GM12878 (cell line): ENCODE measurements at regions not wholly inside any gene's neighbourhood (a gene's known extent, or its start where the extent isn't known, plus 50 kb on each side); places are given as distances from the start of the nearest gene placed in this dataset.

Source experiments
- ATAC-seq: fragments of 200-7000 bp; cut with Tn5 transposase; 3 replicates; pipeline ENCODE4 v1.9.1; 2020; ENCODE audit warnings: mild to moderate bottlenecking, moderate library complexity
- BruUV-seq: library from RNA; stranded (reverse); fragments of 400-500 nt; replicated peaks from 2 replicates; lab custom pipeline; 2021; lab: Mats Ljungman, UMichigan
- CTCF ChIA-PET: fragments of 300-600 bp; sonication (Branson Sonifier 250); formaldehyde crosslinking; extraction: SDS; loops from one replicate; lab custom pipeline; 2021; ENCODE audit warnings: inconsistent platforms; lab: Yijun Ruan, JAX
- POLR2A ChIA-PET: fragments of 350-600 bp; formaldehyde crosslinking; extraction: SDS; loops from one replicate; lab custom pipeline; 2021; ENCODE audit warnings: inconsistent platforms; lab: Charles Lee
- RAD21 ChIA-PET: fragments of 300-600 bp; sonication (Branson Sonifier 250); formaldehyde crosslinking; loops from one replicate; lab custom pipeline; 2023; ENCODE audit warnings: antibody characterized with exemption; ENCODE audit not compliant: unreplicated experiment; lab: Charles Lee
- SMC1A ChIA-PET: fragments of 300-600 bp; sonication (Branson Sonifier 250); formaldehyde crosslinking; loops from one replicate; lab custom pipeline; 2023; ENCODE audit not compliant: unreplicated experiment, uncharacterized antibody; lab: Charles Lee
- DNase-seq: peaks from one replicate; pipeline ENCODE4 v3.0.0-alpha.2; 2011; ENCODE audit warnings: low read depth, low spot score
- FAIRE-seq: peaks from 3 replicates; lab custom pipeline; 2011; peaks lifted over from hg19 to GRCh38; lab: Jason Lieb, UNC
- H2AFZ ChIP-seq: 2 replicates; pipeline ENCODE4 v1.6.0; 2011; ENCODE audit warnings: low read depth, low read length, control low read depth; ENCODE audit not compliant: control insufficient read depth
- H3K27ac ChIP-seq: 2 replicates; pipeline ENCODE4 v1.5.1; 2011; ENCODE audit warnings: control low read depth; ENCODE audit not compliant: control insufficient read depth, insufficient read depth
- H3K27me3 ChIP-seq, 2 experiments: replicated peaks in 1 of 2; 2 replicates each; pipeline versions ENCODE4 v1.6.0 to v1.6.1; 2011; ENCODE audit warnings: low read length in 1 of 2; ENCODE audit not compliant: control insufficient read depth in 2 of 2, insufficient read depth in 2 of 2
- H3K36me3 ChIP-seq, 2 experiments: 2 replicates each; pipeline ENCODE4 v1.5.1; 2011; ENCODE audit warnings: low read length in 1 of 2; ENCODE audit not compliant: control insufficient read depth in 2 of 2, insufficient read depth in 2 of 2
- H3K4me1 ChIP-seq: 2 replicates; pipeline ENCODE4 v1.6.1; 2011; ENCODE audit warnings: mild to moderate bottlenecking, low read length, moderate library complexity, mixed read lengths; ENCODE audit not compliant: control insufficient read depth, insufficient read depth
- H3K4me2 ChIP-seq: 2 replicates; pipeline ENCODE4 v1.6.0; 2011; ENCODE audit warnings: control low read depth; ENCODE audit not compliant: control insufficient read depth, insufficient read depth
- H3K4me3 ChIP-seq: fragments of 200-600 bp; sonication (generic); 2 replicates; pipeline ENCODE4 v1.5.1; 2016
- H3K79me2 ChIP-seq: 2 replicates; pipeline ENCODE4 v1.6.0; 2011; ENCODE audit warnings: low read length; ENCODE audit not compliant: control insufficient read depth, insufficient read depth
- H3K9ac ChIP-seq: 2 replicates; pipeline ENCODE4 v1.8.0; 2011; ENCODE audit warnings: low read length, control low read depth, mixed read lengths; ENCODE audit not compliant: control insufficient read depth, insufficient read depth
- H3K9me3 ChIP-seq: replicated peaks from 3 replicates; pipeline ENCODE4 v1.5.1; 2011; ENCODE audit warnings: mild to moderate bottlenecking, low read length; ENCODE audit not compliant: control insufficient read depth, insufficient read depth
- H4K20me1 ChIP-seq: 2 replicates; pipeline ENCODE4 v1.6.0; 2011; ENCODE audit not compliant: control insufficient read depth, insufficient read depth
- ATF7 ChIP-seq: fragments of 450-650 bp; IDR thresholded peaks from 2 replicates; pipeline ENCODE4 v1.6.1; 2016; ENCODE audit warnings: low read depth, mild to moderate bottlenecking
- CHD4 ChIP-seq: fragments of 200-600 bp; sonication (generic); IDR thresholded peaks from 2 replicates; pipeline ENCODE4 v1.6.1; 2016; ENCODE audit warnings: mild to moderate bottlenecking
- ETV6 ChIP-seq, 2 experiments: fragments of 450-650 bp in 1 of 2; IDR thresholded peaks in 1 of 2; conservative IDR thresholded peaks in 1 of 2; 2 replicates each; pipeline ENCODE4 v1.6.1; 2014; ENCODE audit warnings: antibody characterized with exemption in 1 of 2, borderline replicate concordance in 1 of 2, low read depth in 1 of 2, mild to moderate bottlenecking in 1 of 2, moderate library complexity in 1 of 2
- FOS ChIP-seq: IDR thresholded peaks from 3 replicates; pipeline ENCODE4 v1.6.1; 2011; ENCODE audit warnings: borderline replicate concordance; ENCODE audit not compliant: insufficient read length; ENCODE audit errors: extremely low read depth
- FOXK2 ChIP-seq: fragments of 450-650 bp; IDR thresholded peaks from 2 replicates; pipeline ENCODE4 v1.6.1; 2017; ENCODE audit warnings: mild to moderate bottlenecking, moderate library complexity
- GABPA ChIP-seq: IDR thresholded peaks from 2 replicates; pipeline ENCODE4 v1.6.1; 2014; ENCODE audit warnings: antibody characterized with exemption, low read depth, mild to moderate bottlenecking, inconsistent platforms
- HDAC2 ChIP-seq: fragments of 200-600 bp; sonication (generic); IDR thresholded peaks from 2 replicates; pipeline ENCODE4 v1.6.1; 2017
- MEF2A ChIP-seq: IDR thresholded peaks from 2 replicates; pipeline ENCODE4 v1.6.1; 2011; ENCODE audit warnings: low read depth, mild to moderate bottlenecking, low read length, moderate library complexity; ENCODE audit not compliant: insufficient read depth
- MTA2 ChIP-seq: fragments of 450-650 bp; IDR thresholded peaks from 2 replicates; pipeline ENCODE4 v1.6.1; 2016; ENCODE audit warnings: low read depth, mild to moderate bottlenecking, moderate library complexity
- MYC ChIP-seq: IDR thresholded peaks from 2 replicates; pipeline ENCODE4 v1.6.1; 2011; ENCODE audit warnings: mild to moderate bottlenecking, low read length, moderate library complexity, inconsistent platforms; ENCODE audit not compliant: insufficient read depth, insufficient replicate concordance, insufficient read length, severe bottlenecking
- PAX8 ChIP-seq: fragments of 450-650 bp; IDR thresholded peaks from 2 replicates; pipeline ENCODE4 v1.6.1; 2017; ENCODE audit warnings: mild to moderate bottlenecking, moderate library complexity
- SMC3 ChIP-seq: IDR thresholded peaks from 2 replicates; pipeline ENCODE4 v1.6.1; 2011; ENCODE audit warnings: low read length, improper control_type of control experiment, borderline replicate concordance
- YBX1 ChIP-seq: fragments of 450-650 bp; IDR thresholded peaks from 2 replicates; pipeline ENCODE4 v1.6.1; 2016; ENCODE audit warnings: antibody characterized with exemption
- ZNF217 ChIP-seq: fragments of 450-650 bp; IDR thresholded peaks from 2 replicates; pipeline ENCODE4 v1.6.1; 2017; ENCODE audit warnings: antibody characterized with exemption, mild to moderate bottlenecking
- WGBS: methylation state at CpG from one replicate; pipeline ENCODE4 v1.1.6; 2016; ENCODE audit warnings: low lambda C conversion rate; ENCODE audit not compliant: insufficient replicate concordance, insufficient coverage; ENCODE audit errors: missing lambda C conversion rate; 5-methylcytosine and 5-hydroxymethylcytosine counted together
- in situ Hi-C: fragments of 300-500 bp; cut with MboI; formaldehyde crosslinking; loops from 9 replicates; pipeline ENCODE4 v1.14.3; 2018; ENCODE audit warnings: mixed read lengths
- intact Hi-C: fragments of 100-400 bp; cut with micrococcal nuclease; formaldehyde crosslinking; loops from one replicate; pipeline ENCODE4 v1.14.2; 2022; ENCODE audit not compliant: unreplicated experiment
- TF ChIP-seq, protein P1 (sequence below): IDR thresholded peaks from 2 replicates; pipeline ENCODE4 v1.6.1; 2012; ENCODE audit warnings: low read length, inconsistent platforms
- TF ChIP-seq, protein P2 (sequence below): fragments of 450-650 bp; IDR thresholded peaks from 2 replicates; pipeline ENCODE4 v1.6.1; 2016; ENCODE audit warnings: mild to moderate bottlenecking
- TF ChIP-seq, protein P3 (sequence below): fragments of 150-350 bp; IDR thresholded peaks from 2 replicates; pipeline ENCODE4 v1.6.1; 2016; ENCODE audit warnings: low read depth, low read length
- TF ChIP-seq, protein P4 (sequence below): IDR thresholded peaks from 2 replicates; pipeline ENCODE4 v1.6.1; 2011; ENCODE audit warnings: low read depth, mild to moderate bottlenecking, low read length, moderate library complexity, borderline replicate concordance; ENCODE audit errors: extremely low read depth

DNA sequence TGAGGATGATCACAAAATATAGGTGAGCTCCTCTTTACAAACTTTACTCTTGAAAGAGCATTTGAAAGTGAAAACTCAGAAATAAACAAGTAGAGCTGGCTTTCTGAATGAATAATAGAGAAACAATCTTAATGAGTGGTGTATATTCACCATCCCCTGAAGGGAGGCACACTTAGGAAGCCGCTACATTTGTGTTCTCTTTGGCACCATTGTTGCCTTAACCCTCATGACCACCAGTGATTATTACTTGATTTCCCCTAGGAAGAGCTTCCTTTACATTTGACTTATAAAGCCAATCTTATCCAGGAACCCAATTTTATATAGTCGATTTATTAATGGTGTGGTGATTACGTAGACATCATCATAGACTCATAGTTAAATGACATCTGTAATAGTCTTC is 883.9 kb downstream of the TBL1XR1 start:
- H3K4me1 ChIP-seq = no peaks in the 10 kb centered on the region
- H3K36me3 ChIP-seq = no peaks in the 10 kb centered on the region
- H3K4me3 ChIP-seq = no peak overlapping the region
- H3K9ac ChIP-seq = no peak overlapping the region
- H3K79me2 ChIP-seq = no peaks in the 10 kb centered on the region
- ChIA-PET RAD21 (no interaction called here), POLR2A (no interaction called here), SMC1A (interaction anchor here (1.1 kb wide), 1 partner anchor 12 kb away, joined by 4 read pairs; no protein-coding TSS in a partner anchor), CTCF (no interaction called here)
- TF ChIP-seq, protein P1, sequence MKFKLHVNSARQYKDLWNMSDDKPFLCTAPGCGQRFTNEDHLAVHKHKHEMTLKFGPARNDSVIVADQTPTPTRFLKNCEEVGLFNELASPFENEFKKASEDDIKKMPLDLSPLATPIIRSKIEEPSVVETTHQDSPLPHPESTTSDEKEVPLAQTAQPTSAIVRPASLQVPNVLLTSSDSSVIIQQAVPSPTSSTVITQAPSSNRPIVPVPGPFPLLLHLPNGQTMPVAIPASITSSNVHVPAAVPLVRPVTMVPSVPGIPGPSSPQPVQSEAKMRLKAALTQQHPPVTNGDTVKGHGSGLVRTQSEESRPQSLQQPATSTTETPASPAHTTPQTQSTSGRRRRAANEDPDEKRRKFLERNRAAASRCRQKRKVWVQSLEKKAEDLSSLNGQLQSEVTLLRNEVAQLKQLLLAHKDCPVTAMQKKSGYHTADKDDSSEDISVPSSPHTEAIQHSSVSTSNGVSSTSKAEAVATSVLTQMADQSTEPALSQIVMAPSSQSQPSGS = no peak
- TF ChIP-seq PAX8 = no peak
- no peak for TF ChIP-seq MEF2A
- no peak for TF ChIP-seq HDAC2
- TF ChIP-seq, protein P2, sequence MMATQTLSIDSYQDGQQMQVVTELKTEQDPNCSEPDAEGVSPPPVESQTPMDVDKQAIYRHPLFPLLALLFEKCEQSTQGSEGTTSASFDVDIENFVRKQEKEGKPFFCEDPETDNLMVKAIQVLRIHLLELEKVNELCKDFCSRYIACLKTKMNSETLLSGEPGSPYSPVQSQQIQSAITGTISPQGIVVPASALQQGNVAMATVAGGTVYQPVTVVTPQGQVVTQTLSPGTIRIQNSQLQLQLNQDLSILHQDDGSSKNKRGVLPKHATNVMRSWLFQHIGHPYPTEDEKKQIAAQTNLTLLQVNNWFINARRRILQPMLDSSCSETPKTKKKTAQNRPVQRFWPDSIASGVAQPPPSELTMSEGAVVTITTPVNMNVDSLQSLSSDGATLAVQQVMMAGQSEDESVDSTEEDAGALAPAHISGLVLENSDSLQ = no peak
- TF ChIP-seq, protein P3, sequence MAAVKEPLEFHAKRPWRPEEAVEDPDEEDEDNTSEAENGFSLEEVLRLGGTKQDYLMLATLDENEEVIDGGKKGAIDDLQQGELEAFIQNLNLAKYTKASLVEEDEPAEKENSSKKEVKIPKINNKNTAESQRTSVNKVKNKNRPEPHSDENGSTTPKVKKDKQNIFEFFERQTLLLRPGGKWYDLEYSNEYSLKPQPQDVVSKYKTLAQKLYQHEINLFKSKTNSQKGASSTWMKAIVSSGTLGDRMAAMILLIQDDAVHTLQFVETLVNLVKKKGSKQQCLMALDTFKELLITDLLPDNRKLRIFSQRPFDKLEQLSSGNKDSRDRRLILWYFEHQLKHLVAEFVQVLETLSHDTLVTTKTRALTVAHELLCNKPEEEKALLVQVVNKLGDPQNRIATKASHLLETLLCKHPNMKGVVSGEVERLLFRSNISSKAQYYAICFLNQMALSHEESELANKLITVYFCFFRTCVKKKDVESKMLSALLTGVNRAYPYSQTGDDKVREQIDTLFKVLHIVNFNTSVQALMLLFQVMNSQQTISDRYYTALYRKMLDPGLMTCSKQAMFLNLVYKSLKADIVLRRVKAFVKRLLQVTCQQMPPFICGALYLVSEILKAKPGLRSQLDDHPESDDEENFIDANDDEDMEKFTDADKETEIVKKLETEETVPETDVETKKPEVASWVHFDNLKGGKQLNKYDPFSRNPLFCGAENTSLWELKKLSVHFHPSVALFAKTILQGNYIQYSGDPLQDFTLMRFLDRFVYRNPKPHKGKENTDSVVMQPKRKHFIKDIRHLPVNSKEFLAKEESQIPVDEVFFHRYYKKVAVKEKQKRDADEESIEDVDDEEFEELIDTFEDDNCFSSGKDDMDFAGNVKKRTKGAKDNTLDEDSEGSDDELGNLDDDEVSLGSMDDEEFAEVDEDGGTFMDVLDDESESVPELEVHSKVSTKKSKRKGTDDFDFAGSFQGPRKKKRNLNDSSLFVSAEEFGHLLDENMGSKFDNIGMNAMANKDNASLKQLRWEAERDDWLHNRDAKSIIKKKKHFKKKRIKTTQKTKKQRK = no peak
- TF ChIP-seq ATF7 = no peak
- TF ChIP-seq YBX1 = no peak
- TF ChIP-seq ZNF217 = no peak
- no peak for TF ChIP-seq MYC
- TF ChIP-seq SMC3 = no peak
- TF ChIP-seq, protein P4, sequence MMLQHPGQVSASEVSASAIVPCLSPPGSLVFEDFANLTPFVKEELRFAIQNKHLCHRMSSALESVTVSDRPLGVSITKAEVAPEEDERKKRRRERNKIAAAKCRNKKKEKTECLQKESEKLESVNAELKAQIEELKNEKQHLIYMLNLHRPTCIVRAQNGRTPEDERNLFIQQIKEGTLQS = no peak
- TF ChIP-seq FOS = no peak
- TF ChIP-seq FOXK2 = no peak
- no peak for TF ChIP-seq CHD4
- no peak for TF ChIP-seq GABPA
- no peak for TF ChIP-seq ETV6 (conservative IDR thresholded peaks at IDR 0.05 in 1 of 2, IDR thresholded peaks at IDR 0.05 in 1 of 2; ENCODE audit: borderline replicate concordance in 1 of 2, low read depth in 1 of 2)
- no peak for TF ChIP-seq MTA2
- no peak overlapping the region for H2AFZ ChIP-seq
- no TSS peak for BruUV-seq
- WGBS = 9% methylated on average over 3 of the region's 3 CpGs
- H4K20me1 ChIP-seq = no peaks in the 10 kb centered on the region
- FAIRE-seq = no peak
- intact Hi-C loops (no loop called here), in situ Hi-C loops (no loop called here)
- no peaks in the 10 kb centered on the region for H3K27me3 ChIP-seq
- H3K9me3 ChIP-seq = no peaks in the 10 kb centered on the region
- no peak overlapping the region for H3K27ac ChIP-seq
- no peak overlapping the region for H3K4me2 ChIP-seq
- DNase-seq = no peak
- ATAC-seq = no peak
